CD14-positive monocyte (primary cell): ENCODE measurements at regions not wholly inside any gene's neighbourhood (a gene's known extent, or its start where the extent isn't known, plus 50 kb on each side); places are given as distances from the start of the nearest gene placed in this dataset.

Source experiments
- DNase-seq, 3 donors: peaks; one replicate each; pipeline ENCODE4 v3.0.0-alpha.2; 2011 to 2022
- H2AFZ ChIP-seq: 2 replicates; pipeline ENCODE4 v1.6.0; 2012; ENCODE audit warnings: mild to moderate bottlenecking, low read depth, low read length, inconsistent platforms; ENCODE audit not compliant: insufficient read depth, poor library complexity, severe bottlenecking
- H3K27ac ChIP-seq, 2 donors: 1 replicate in 1 of 2; 2 replicates in 1 of 2; pipeline ENCODE4 v1.5.1; 2012 to 2013; ENCODE audit warnings: low read length in 2 of 2, control low read depth in 1 of 2, inconsistent platforms in 1 of 2, low read depth in 1 of 2, mild to moderate bottlenecking in 1 of 2
- H3K27me3 ChIP-seq, 2 donors: one replicate each; pipeline versions ENCODE4 v1.6.0 to v1.6.1; 2011 to 2013; ENCODE audit warnings: low read length in 2 of 2; ENCODE audit not compliant: control insufficient read depth in 2 of 2, insufficient read depth in 2 of 2
- H3K36me3 ChIP-seq, 2 donors: replicated peaks in 1 of 2; 1 replicate in 1 of 2; 2 replicates in 1 of 2; pipeline versions ENCODE4 v1.5.1 to v1.6.1; 2012 to 2013; ENCODE audit warnings: low read length in 2 of 2, control low read depth in 1 of 2, inconsistent platforms in 1 of 2, mild to moderate bottlenecking in 1 of 2; ENCODE audit not compliant: insufficient read depth in 2 of 2, control insufficient read depth in 1 of 2
- H3K4me1 ChIP-seq, 2 donors: 1 replicate in 1 of 2; 2 replicates in 1 of 2; pipeline versions ENCODE4 v1.5.1 to v1.6.1; 2012 to 2013; ENCODE audit warnings: low read length in 2 of 2, control low read depth in 1 of 2, inconsistent platforms in 1 of 2, mild to moderate bottlenecking in 1 of 2, moderate library complexity in 1 of 2; ENCODE audit not compliant: insufficient read depth in 2 of 2, control insufficient read depth in 1 of 2
- H3K4me2 ChIP-seq: replicated peaks from 2 replicates; pipeline ENCODE3; 2012; ENCODE audit warnings: low read length, moderate library complexity, mild to moderate bottlenecking; ENCODE audit not compliant: poor library complexity, severe bottlenecking; ENCODE audit errors: extremely low read depth
- H3K4me3 ChIP-seq, 3 experiments: fragments of 200-600 bp in 1 of 3; sonication (generic) in 1 of 3; replicated peaks in 1 of 3; 1 replicate in 2 of 3; 2 replicates in 1 of 3; pipeline ENCODE4 v1.5.1; 2011 to 2013; ENCODE audit warnings: low read length in 3 of 3, mild to moderate bottlenecking in 3 of 3, control low read depth in 2 of 3, low read depth in 2 of 3, inconsistent platforms in 1 of 3, moderate library complexity in 1 of 3
- H3K79me2 ChIP-seq: 2 replicates; pipeline ENCODE4 v1.6.0; 2012; ENCODE audit warnings: mild to moderate bottlenecking, control low read depth, inconsistent platforms, low read length, moderate library complexity; ENCODE audit not compliant: insufficient read depth
- H3K9ac ChIP-seq: 2 replicates; pipeline ENCODE4 v1.6.0; 2017; ENCODE audit warnings: low read length, mild to moderate bottlenecking; ENCODE audit not compliant: insufficient read depth, poor library complexity, severe bottlenecking
- H3K9me3 ChIP-seq, 2 donors: replicated peaks in 1 of 2; 1 replicate in 1 of 2; 2 replicates in 1 of 2; pipeline versions ENCODE4 v1.5.1 to v1.6.1; 2012 to 2013; ENCODE audit warnings: low read length in 2 of 2, control low read depth in 1 of 2; ENCODE audit not compliant: control insufficient read depth in 1 of 2, insufficient read depth in 1 of 2
- H4K20me1 ChIP-seq: 2 replicates; pipeline ENCODE4 v1.6.0; 2012; ENCODE audit warnings: mild to moderate bottlenecking, low read length, control low read depth, moderate library complexity; ENCODE audit not compliant: insufficient read depth
- H3K27ac Mint-ChIP-seq, 7 donors: one replicate each; pipeline ENCODE4 v1.8.0; 2020; ENCODE audit warnings: mild to moderate bottlenecking in 7 of 7, mixed read lengths in 7 of 7, moderate library complexity in 6 of 7, inconsistent platforms in 2 of 7
- H3K27me3 Mint-ChIP-seq, 3 donors: one replicate each; pipeline ENCODE4 v1.8.0; 2021 to 2022; ENCODE audit warnings: low read depth in 3 of 3, mild to moderate bottlenecking in 3 of 3, mixed read lengths in 3 of 3, moderate library complexity in 3 of 3, inconsistent platforms in 1 of 3
- H3K36me3 Mint-ChIP-seq, 2 donors: one replicate each; pipeline ENCODE4 v1.8.0; 2020; ENCODE audit warnings: mixed read lengths in 2 of 2, inconsistent platforms in 1 of 2, mild to moderate bottlenecking in 1 of 2
- H3K4me1 Mint-ChIP-seq: one replicate; pipeline ENCODE4 v1.8.0; 2020; ENCODE audit warnings: mild to moderate bottlenecking, mixed read lengths
- H3K4me3 Mint-ChIP-seq, 2 donors: one replicate each; pipeline ENCODE4 v1.8.0; 2020; ENCODE audit warnings: mild to moderate bottlenecking in 2 of 2, mixed read lengths in 2 of 2, moderate library complexity in 1 of 2
- H3K9me3 Mint-ChIP-seq, 7 donors: one replicate each; pipeline ENCODE4 v1.8.0; 2020 to 2022; ENCODE audit warnings: mixed read lengths in 7 of 7, mild to moderate bottlenecking in 6 of 7, moderate library complexity in 6 of 7, inconsistent platforms in 2 of 7
- WGBS: methylation state at CpG from one replicate; pipeline ENCODE4 v1.1.5; 2013; ENCODE audit warnings: missing lambda C conversion rate; ENCODE audit not compliant: insufficient coverage; 5-methylcytosine and 5-hydroxymethylcytosine counted together
- intact Hi-C, 2 donors: fragments of 100-400 bp; cut with micrococcal nuclease; formaldehyde crosslinking; loops; one replicate each; pipeline versions ENCODE4 v1.15.0 to v1.15.1; 2023
- TF ChIP-seq, protein P1 (sequence below): fragments of 200-600 bp; IDR thresholded peaks from one replicate; pipeline ENCODE4 v1.8.0; 2022; ENCODE audit warnings: antibody characterized with exemption, mild to moderate bottlenecking

DNA sequence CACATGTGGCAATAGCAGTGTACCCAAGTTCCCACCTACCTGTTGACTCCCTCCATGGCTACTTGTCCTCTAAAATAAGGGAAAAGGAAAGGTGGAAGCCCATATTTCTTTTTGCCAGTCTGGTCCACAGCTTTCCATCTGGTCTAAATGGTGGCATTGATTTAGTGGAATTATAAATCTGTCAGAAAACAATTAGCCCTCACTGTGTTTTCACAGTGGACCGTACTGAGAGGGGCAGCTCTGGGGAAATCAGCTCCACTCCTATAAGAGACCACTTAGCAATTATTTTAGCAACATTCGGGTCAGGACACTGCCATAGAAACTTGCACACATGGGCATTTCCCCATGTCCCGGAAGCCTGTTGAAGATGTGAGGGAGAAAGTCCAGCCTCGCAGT is 653.4 kb upstream of the MARCKS start:
- no peaks in the 10 kb centered on the region for H4K20me1 ChIP-seq
- H3K36me3 ChIP-seq: no peaks in the 10 kb centered on the region
- no peaks in the 10 kb centered on the region for H3K4me1 ChIP-seq
- H3K4me2 ChIP-seq: no peak overlapping the region
- H3K9ac ChIP-seq: no peak overlapping the region
- H3K4me3 ChIP-seq: no peak overlapping the region
- Mint-ChIP-seq H3K4me3 (no peak overlapping the region), H3K27me3 (peaks cover 0 to 2% (median 0%) of the 10 kb centered on the region in 3 donors), H3K4me1 (no peaks in the 10 kb centered on the region), H3K27ac (no peak overlapping the region), H3K36me3 (no peaks in the 10 kb centered on the region), H3K9me3 (peaks cover 0 to 5% (median 2%) of the 10 kb centered on the region in 7 donors)
- no peaks in the 10 kb centered on the region for H3K9me3 ChIP-seq
- H3K79me2 ChIP-seq: no peaks in the 10 kb centered on the region
- no peak overlapping the region for H3K27ac ChIP-seq
- intact Hi-C loops: no loop called here
- H2AFZ ChIP-seq: no peak overlapping the region
- no peaks in the 10 kb centered on the region for H3K27me3 ChIP-seq
- no CpG with 5 or more reads among the region's 4 CpGs for WGBS
- DNase-seq: no peak
- TF ChIP-seq, protein P1, sequence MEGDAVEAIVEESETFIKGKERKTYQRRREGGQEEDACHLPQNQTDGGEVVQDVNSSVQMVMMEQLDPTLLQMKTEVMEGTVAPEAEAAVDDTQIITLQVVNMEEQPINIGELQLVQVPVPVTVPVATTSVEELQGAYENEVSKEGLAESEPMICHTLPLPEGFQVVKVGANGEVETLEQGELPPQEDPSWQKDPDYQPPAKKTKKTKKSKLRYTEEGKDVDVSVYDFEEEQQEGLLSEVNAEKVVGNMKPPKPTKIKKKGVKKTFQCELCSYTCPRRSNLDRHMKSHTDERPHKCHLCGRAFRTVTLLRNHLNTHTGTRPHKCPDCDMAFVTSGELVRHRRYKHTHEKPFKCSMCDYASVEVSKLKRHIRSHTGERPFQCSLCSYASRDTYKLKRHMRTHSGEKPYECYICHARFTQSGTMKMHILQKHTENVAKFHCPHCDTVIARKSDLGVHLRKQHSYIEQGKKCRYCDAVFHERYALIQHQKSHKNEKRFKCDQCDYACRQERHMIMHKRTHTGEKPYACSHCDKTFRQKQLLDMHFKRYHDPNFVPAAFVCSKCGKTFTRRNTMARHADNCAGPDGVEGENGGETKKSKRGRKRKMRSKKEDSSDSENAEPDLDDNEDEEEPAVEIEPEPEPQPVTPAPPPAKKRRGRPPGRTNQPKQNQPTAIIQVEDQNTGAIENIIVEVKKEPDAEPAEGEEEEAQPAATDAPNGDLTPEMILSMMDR: no peak

GRCh38 chr6:113205553-113205952 is 651.6 kb upstream of the MARCKS start:
- H3K9me3 Mint-ChIP-seq: peaks cover 0 to 2% (median 0%) of the 10 kb centered on the region in 7 donors
- Histone ChIP-seq H4K20me1 (no peaks in the 10 kb centered on the region), H3K9ac (no peak overlapping the region), H3K79me2 (no peaks in the 10 kb centered on the region), H3K9me3 (no peaks in the 10 kb centered on the region), H2AFZ (no peak overlapping the region), H3K27me3 (no peaks in the 10 kb centered on the region), H3K4me1 (no peaks in the 10 kb centered on the region), H3K4me3 (no peak overlapping the region), H3K36me3 (no peaks in the 10 kb centered on the region), H3K4me2 (no peak overlapping the region), H3K27ac (no peak overlapping the region)
- H3K4me1 Mint-ChIP-seq: no peaks in the 10 kb centered on the region
- H3K36me3 Mint-ChIP-seq: no peaks in the 10 kb centered on the region
- peaks cover 0 to 2% (median 0%) of the 10 kb centered on the region in 3 donors for H3K27me3 Mint-ChIP-seq
- no CpG with 5 or more reads among the region's 1 CpG for WGBS
- H3K27ac Mint-ChIP-seq: no peak overlapping the region
- TF ChIP-seq, protein P1: no peak
- no peak overlapping the region for H3K4me3 Mint-ChIP-seq
- intact Hi-C loops: no loop called here
- no peak for DNase-seq
